Upper lobe of right lung (tissue), 1 donor: ENCODE measurements at regions not wholly inside any gene's neighbourhood (a gene's known extent, or its start where the extent isn't known, plus 50 kb on each side); places are given as distances from the start of the nearest gene placed in this dataset.

Experiments
- ATAC-seq: fragments of 200-7000 bp; cut with Tn5 transposase; one replicate; pipeline ENCODE4 v1.9.1; 2020; ENCODE audit warnings: mild to moderate bottlenecking, moderate library complexity
- DNase-seq: peaks from one replicate; pipeline ENCODE4 v3.0.0-alpha.2; 2020
- H3K27ac ChIP-seq: fragments of 200-600 bp; one replicate; pipeline ENCODE4 v1.8.0; 2022
- H3K27me3 ChIP-seq: fragments of 200-600 bp; one replicate; pipeline ENCODE4 v1.8.0; 2022; ENCODE audit warnings: mild to moderate bottlenecking
- H3K36me3 ChIP-seq: fragments of 200-600 bp; one replicate; pipeline ENCODE4 v1.8.0; 2022
- H3K4me1 ChIP-seq: fragments of 200-600 bp; one replicate; pipeline ENCODE4 v1.8.0; 2022
- H3K4me3 ChIP-seq: fragments of 200-600 bp; one replicate; pipeline ENCODE4 v1.8.0; 2022; ENCODE audit warnings: mild to moderate bottlenecking
- H3K9me3 ChIP-seq: fragments of 200-600 bp; one replicate; pipeline ENCODE4 v1.8.0; 2022
- intact Hi-C: fragments of 100-400 bp; cut with DNase I; formaldehyde crosslinking; loops from one replicate; pipeline ENCODE4 v1.11.0; 2022
- TF ChIP-seq, protein P1 (sequence below): fragments of 200-600 bp; IDR thresholded peaks from one replicate; pipeline ENCODE4 v1.8.0; 2022; ENCODE audit warnings: antibody characterized with exemption
- donor health status: DM: no; HTN: yes; CAD: no; lungs with severe emphysema.

DNA sequence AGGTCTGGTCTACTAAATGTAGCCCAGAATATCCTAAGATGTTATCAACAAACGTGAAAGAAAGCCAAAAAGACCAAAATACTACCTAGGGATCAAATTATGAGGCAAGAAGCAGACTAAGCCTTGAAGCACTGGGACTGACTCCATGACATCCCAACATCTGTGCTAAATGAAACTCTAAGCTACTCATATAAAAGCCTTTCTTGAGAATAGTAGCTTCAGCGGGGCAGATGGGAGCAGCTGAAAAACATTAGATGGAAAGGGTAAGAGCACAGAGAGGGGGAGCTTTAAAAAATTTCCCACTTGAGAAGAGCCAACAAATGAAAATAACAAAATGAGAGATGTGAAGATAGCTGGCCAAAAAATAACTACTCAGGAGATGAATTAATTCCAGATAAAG is 81.7 kb downstream of the MAD2L1 start:
- intact Hi-C loops, result no loop called here
- no peak overlapping the region for H3K4me3 ChIP-seq
- no peaks in the 10 kb centered on the region for H3K9me3 ChIP-seq
- H3K36me3 ChIP-seq, result no peaks in the 10 kb centered on the region
- no peaks in the 10 kb centered on the region for H3K27me3 ChIP-seq
- no peak overlapping the region for H3K27ac ChIP-seq
- ATAC-seq (no peak), DNase-seq (no peak)
- H3K4me1 ChIP-seq, result no peaks in the 10 kb centered on the region
- TF ChIP-seq, protein P1, sequence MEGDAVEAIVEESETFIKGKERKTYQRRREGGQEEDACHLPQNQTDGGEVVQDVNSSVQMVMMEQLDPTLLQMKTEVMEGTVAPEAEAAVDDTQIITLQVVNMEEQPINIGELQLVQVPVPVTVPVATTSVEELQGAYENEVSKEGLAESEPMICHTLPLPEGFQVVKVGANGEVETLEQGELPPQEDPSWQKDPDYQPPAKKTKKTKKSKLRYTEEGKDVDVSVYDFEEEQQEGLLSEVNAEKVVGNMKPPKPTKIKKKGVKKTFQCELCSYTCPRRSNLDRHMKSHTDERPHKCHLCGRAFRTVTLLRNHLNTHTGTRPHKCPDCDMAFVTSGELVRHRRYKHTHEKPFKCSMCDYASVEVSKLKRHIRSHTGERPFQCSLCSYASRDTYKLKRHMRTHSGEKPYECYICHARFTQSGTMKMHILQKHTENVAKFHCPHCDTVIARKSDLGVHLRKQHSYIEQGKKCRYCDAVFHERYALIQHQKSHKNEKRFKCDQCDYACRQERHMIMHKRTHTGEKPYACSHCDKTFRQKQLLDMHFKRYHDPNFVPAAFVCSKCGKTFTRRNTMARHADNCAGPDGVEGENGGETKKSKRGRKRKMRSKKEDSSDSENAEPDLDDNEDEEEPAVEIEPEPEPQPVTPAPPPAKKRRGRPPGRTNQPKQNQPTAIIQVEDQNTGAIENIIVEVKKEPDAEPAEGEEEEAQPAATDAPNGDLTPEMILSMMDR, result no peak

DNA sequence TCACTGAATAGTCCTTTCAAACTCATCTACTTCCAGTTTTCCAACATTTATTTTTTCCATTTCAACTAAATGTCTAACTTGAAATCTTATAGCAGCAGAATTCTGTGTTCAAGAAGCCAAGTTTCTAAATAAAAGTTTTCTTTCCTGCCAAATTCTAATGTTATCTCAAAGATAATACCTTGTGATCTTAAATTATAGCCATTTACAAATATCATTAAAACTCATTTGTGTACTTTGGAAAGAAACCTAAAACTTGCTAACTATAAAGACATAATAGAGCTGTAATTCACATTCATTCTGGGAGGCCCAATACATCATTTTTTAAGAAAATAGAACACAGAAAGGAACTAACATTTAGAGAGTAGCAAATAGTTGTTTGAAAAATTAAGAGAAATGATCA is 83.9 kb downstream of the MAD2L1 start:
- Histone ChIP-seq H3K4me1 (no peaks in the 10 kb centered on the region), H3K27me3 (no peaks in the 10 kb centered on the region), H3K27ac (no peak overlapping the region), H3K36me3 (no peaks in the 10 kb centered on the region), H3K4me3 (no peak overlapping the region), H3K9me3 (no peaks in the 10 kb centered on the region)
- ATAC-seq (no peak), DNase-seq (no peak)
- TF ChIP-seq, protein P1, result no peak
- intact Hi-C loops, result no loop called here

DNA sequence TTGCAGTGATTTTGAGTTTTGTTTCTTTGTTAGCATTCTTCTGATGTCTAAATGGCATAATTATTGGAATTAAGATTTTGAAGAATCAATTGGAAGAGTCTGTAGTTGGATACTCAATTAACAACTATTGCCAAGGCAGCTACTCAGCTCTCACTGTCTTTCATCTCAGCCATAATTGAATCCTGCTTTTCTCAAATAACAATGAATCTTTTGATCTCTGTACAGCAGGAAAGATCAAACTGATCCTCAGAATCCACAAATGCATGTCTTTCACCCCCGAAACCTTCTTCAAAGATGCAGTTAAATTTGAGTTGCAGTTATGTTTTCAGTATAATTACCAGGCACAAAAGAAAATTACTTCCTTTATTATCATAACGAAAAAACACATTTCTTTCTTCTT is 86.2 kb downstream of the MAD2L1 start:
- Histone ChIP-seq H3K36me3 (no peaks in the 10 kb centered on the region), H3K4me3 (no peak overlapping the region), H3K27ac (no peak overlapping the region), H3K9me3 (no peaks in the 10 kb centered on the region), H3K27me3 (no peaks in the 10 kb centered on the region), H3K4me1 (no peaks in the 10 kb centered on the region)
- DNase-seq (no peak), ATAC-seq (no peak)
- TF ChIP-seq, protein P1, result no peak
- intact Hi-C loops, result no loop called here

DNA sequence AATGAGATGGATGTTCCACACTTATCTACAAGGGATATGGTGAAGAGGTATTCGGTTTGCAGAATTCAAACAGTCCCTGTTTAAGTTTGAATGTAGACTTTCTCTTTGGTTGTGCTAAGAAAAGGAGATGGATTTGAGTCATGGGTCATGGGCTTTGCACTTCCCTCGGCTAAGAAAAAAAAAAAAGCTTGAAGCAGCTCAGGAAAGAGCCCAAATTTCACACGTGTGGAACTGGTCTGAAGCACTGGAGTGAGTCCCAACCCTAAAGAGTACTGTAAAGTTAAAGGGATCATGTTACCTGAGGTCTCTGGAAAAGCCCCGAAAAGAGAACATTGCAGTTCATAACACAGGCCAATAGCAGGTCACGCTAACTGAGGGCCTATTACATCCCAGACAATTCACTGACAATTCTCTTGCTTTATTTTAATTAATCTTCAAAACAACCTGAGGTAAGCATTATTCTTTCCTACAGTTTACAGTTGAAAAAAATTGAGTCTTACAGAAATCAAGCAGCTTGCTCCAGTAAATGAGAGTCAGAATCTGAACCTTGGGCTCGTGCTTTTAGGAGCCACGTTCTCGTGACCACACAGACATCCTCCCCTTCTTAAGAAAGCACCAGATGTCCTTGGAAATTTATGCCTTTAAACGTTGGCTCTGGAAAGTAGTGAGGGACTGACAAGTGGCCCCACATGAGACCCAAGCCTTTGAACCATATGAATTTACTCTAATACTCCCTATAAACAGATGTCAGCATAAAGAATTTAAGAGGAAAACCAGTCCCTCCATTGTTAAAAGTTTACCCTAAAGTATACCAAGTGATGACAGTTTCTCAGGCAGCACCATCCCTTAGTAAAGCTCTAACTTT is 89.3 kb downstream of the MAD2L1 start:
- ATAC-seq (no peak), DNase-seq (no peak)
- Histone ChIP-seq H3K36me3 (no peaks in the 10 kb centered on the region), H3K4me1 (no peaks in the 10 kb centered on the region), H3K27ac (no peak overlapping the region), H3K4me3 (no peak overlapping the region), H3K27me3 (no peaks in the 10 kb centered on the region), H3K9me3 (no peaks in the 10 kb centered on the region)
- TF ChIP-seq, protein P1, result no peak
- intact Hi-C loops, result no loop called here

DNA sequence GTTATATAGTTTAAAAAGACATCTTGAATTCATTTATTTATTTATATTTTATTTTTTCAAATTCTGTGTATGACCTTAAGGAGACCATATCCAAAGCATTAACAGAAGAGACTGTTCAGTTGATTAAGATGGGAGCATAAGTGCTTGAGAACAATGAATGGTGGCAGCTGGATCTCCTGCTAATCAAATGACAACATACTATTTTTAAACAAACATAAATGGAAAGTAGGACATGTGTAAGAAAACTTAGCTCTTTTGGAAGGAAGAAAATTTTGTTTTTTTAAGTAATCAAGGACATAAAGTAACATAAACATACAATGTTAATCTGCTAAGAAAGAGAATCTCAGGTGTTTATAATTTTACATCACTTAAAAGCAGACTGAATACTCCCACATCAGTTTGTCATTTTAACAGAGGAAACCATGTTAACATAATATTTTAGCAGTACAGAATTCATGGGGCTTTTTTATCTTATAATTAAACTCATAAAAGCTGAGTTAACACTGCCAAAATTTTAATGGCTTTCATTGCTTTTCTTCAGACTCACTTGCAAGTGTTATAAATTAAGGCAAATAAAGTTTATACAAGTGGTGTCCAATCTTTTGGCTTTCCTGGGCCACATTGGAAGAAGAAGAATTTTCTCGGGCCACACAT is 95.1 kb downstream of the MAD2L1 start:
- DNase-seq (no peak), ATAC-seq (no peak)
- Histone ChIP-seq H3K4me1 (no peaks in the 10 kb centered on the region), H3K27ac (no peak overlapping the region), H3K4me3 (no peak overlapping the region), H3K9me3 (no peaks in the 10 kb centered on the region), H3K27me3 (no peaks in the 10 kb centered on the region), H3K36me3 (no peaks in the 10 kb centered on the region)
- TF ChIP-seq, protein P1, result no peak
- intact Hi-C loops, result no loop called here
